Ishikawa (cell line): ENCODE measurements at regions not wholly inside any gene's neighbourhood (a gene's known extent, or its start where the extent isn't known, plus 50 kb on each side); places are given as distances from the start of the nearest gene placed in this dataset.
A peak's percentile ranks its signal among the peaks of the same experiment; 100 is the strongest.

Source experiments
- CEBPB ChIP-seq: IDR thresholded peaks from 2 replicates; pipeline ENCODE4 v1.6.1; 2012
- CREB1 ChIP-seq: IDR thresholded peaks from 2 replicates; pipeline ENCODE4 v1.6.1; 2012; ENCODE audit warnings: low read depth
- EGR1 ChIP-seq: IDR thresholded peaks from 2 replicates; pipeline ENCODE4 v1.6.1; 2012
- EP300 ChIP-seq: IDR thresholded peaks from 2 replicates; pipeline ENCODE4 v1.6.1; 2012; ENCODE audit warnings: borderline replicate concordance
- FOXM1 ChIP-seq: IDR thresholded peaks from 2 replicates; pipeline ENCODE4 v1.6.1; 2012; ENCODE audit warnings: low read depth, borderline replicate concordance
- MAX ChIP-seq: IDR thresholded peaks from 2 replicates; pipeline ENCODE4 v1.6.1; 2012
- NFIC ChIP-seq: IDR thresholded peaks from 2 replicates; pipeline ENCODE4 v1.6.1; 2012
- RAD21 ChIP-seq: IDR thresholded peaks from 2 replicates; pipeline ENCODE4 v1.6.1; 2012; ENCODE audit warnings: low read depth
- TAF1 ChIP-seq: IDR thresholded peaks from 2 replicates; pipeline ENCODE4 v1.6.1; 2012; ENCODE audit warnings: low read depth, mild to moderate bottlenecking
- TCF12 ChIP-seq: IDR thresholded peaks from 2 replicates; pipeline ENCODE4 v1.6.1; 2012; ENCODE audit warnings: low read depth
- ZBTB7A ChIP-seq: IDR thresholded peaks from 2 replicates; pipeline ENCODE4 v1.6.1; 2012; ENCODE audit warnings: low read depth
- TF ChIP-seq, protein P1 (sequence below): IDR thresholded peaks from 2 replicates; pipeline ENCODE4 v1.6.1; 2012
- TF ChIP-seq, protein P2 (sequence below): IDR thresholded peaks from 2 replicates; pipeline ENCODE4 v1.6.1; 2012; ENCODE audit warnings: low read depth, mild to moderate bottlenecking

DNA sequence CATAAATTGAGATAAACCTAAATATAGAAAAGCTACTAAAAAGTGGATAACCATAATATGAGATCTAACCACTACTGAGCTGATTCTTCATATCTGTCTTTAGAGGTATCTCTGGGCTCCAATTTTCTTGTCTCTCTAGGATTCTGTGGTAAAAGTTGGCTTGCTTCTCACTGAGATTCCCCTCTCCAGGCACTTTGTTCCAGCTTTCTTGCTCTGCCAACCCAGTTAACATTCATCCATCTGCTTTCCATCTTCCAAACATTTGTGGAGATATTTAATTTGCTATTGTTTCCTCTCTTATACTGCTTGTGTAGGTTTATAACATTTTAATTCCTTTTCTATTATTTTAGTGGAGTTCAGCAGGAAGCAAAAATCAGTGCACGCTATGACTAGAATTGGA lies 97.6 kb upstream of the LMCD1 start:
- no peak for TF ChIP-seq MAX
- no peak for TF ChIP-seq TCF12
- TF ChIP-seq, protein P1, sequence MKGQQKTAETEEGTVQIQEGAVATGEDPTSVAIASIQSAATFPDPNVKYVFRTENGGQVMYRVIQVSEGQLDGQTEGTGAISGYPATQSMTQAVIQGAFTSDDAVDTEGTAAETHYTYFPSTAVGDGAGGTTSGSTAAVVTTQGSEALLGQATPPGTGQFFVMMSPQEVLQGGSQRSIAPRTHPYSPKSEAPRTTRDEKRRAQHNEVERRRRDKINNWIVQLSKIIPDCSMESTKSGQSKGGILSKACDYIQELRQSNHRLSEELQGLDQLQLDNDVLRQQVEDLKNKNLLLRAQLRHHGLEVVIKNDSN: no peak

DNA sequence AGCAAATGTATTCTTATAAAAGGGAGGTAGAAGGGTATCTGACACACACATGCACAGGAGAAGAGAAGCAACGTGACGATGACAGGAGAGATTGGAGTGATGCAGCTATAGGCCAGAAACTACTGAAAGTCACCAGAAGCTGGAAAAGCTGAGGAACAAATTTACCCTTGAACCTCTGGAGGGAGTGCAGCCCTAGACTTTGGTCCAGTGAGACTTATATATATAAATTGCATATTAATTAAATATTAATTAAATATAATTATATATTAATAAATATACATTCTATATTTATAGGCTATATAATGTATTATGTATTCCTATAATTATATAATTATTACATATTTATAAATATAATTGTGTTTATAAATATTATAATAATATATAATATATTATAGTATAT lies 96.5 kb upstream of the LMCD1 start:
- TF ChIP-seq MAX: no peak
- no peak for TF ChIP-seq ZBTB7A
- TF ChIP-seq NFIC: no peak
- no peak for TF ChIP-seq CREB1
- TF ChIP-seq CEBPB: no peak

DNA sequence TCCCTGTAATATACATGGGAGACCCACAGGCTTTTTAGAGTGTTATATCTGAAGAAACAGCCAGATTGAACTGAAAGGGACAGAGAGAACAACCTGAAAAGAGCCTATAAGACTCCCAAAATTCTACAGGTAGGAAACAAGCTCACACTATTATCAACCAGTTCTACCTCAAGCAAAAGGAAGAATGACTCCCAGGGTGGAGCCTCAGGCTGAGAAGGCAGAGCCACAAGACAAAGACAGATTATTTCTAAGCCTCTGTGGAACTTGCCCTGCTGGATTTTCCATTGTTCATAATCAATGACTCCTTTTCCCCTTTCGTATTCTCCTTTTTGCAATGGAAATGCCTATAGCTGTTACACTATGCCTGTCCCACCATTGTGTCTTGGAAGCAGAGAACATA lies 95.1 kb upstream of the LMCD1 start:
- no peak for TF ChIP-seq EP300

DNA sequence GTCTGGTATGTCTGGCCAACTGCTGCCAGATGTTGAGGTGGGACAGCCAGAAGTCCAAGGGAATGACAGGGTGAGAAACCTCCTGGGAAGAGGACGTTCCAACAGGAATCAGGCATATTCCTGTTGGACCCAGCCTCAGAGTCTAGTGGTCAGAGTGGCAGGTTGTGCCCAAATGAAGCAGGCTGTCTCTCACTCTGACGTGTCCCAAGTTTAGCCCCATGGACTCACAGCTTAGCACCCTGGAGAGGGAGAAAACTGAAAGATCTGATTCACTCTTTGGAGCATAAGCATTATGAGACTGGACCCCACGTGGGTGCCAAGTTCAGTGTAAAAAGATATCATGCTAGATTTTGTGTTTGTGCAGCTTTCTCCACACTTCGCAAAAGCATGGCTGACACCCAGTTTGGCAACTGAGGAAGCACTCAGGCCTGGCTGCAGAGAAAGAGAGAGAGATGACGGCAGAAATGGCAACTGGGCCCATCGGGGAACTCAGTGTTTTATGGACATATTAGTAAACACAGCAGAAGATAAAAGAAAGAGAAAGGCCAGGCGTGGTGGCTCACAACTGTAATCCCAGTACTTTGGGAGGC lies 88.2 kb upstream of the LMCD1 start:
- TF ChIP-seq TCF12: no peak
- TF ChIP-seq, protein P2, sequence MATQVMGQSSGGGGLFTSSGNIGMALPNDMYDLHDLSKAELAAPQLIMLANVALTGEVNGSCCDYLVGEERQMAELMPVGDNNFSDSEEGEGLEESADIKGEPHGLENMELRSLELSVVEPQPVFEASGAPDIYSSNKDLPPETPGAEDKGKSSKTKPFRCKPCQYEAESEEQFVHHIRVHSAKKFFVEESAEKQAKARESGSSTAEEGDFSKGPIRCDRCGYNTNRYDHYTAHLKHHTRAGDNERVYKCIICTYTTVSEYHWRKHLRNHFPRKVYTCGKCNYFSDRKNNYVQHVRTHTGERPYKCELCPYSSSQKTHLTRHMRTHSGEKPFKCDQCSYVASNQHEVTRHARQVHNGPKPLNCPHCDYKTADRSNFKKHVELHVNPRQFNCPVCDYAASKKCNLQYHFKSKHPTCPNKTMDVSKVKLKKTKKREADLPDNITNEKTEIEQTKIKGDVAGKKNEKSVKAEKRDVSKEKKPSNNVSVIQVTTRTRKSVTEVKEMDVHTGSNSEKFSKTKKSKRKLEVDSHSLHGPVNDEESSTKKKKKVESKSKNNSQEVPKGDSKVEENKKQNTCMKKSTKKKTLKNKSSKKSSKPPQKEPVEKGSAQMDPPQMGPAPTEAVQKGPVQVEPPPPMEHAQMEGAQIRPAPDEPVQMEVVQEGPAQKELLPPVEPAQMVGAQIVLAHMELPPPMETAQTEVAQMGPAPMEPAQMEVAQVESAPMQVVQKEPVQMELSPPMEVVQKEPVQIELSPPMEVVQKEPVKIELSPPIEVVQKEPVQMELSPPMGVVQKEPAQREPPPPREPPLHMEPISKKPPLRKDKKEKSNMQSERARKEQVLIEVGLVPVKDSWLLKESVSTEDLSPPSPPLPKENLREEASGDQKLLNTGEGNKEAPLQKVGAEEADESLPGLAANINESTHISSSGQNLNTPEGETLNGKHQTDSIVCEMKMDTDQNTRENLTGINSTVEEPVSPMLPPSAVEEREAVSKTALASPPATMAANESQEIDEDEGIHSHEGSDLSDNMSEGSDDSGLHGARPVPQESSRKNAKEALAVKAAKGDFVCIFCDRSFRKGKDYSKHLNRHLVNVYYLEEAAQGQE: no peak
- no peak for TF ChIP-seq CREB1

DNA sequence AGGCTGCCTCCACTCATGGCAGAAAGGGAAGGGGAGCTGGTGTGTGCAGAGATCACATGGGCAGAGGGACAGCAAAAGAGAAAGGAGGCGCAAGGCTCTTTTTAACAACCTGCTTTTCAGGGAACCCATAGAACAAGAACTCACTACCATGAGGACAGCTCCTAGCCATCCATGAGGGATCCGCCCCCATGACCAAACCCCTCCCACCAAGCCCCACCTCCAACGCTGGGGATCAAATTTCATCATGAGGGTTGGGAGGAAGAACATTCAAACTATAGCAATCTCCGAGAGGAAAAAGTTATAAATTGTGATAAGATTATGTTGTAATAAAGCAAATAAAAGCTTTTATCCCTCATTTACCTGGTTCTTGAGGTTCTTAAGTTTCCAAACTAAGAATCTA lies 84.7 kb upstream of the LMCD1 start:
- TF ChIP-seq FOXM1 (no peak), TCF12 (no peak)
- TF ChIP-seq, protein P2: 0 out of 2 replicates have a peak, but pooled peaks have one; percentile 40

DNA sequence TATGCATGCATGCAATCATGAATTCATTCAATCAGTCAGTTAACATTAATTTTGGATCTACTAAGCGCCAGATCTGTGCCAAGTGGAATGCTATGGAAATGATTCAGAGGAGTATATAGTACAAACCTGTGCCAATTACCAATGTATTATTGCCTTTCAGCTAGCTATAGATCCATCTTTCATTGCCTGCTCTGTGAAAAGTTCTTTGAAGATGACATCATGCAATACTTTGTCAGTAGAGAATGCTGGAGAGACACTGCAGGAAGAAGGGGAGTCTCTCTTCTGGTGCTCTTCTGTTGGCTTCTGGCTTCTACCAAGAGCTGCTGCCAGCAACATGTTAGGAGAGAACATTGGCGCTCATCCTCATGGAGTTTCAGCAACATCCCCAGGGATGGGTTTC lies 81.0 kb upstream of the LMCD1 start:
- no peak for TF ChIP-seq TCF12

DNA sequence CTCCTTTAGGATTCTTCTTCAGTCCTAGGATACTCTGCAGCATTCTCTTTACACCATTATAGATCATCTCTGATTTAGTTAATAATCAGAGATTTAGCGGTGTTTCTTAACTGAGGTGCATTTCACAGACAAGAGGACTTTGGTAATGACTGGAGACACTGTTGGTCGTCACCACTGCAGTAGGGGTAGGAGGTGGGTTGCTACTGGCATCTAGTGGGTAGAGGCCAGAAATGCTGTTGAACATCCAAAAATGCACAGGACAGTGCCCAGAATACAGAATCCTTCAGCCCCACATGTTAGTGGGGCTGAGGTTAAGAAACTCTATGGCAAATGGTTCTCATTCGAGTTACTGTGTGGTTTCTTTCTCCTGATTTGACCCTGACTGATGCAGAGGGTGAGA lies 80.4 kb upstream of the LMCD1 start:
- TF ChIP-seq TAF1: no peak
- no peak for TF ChIP-seq ZBTB7A
- TF ChIP-seq RAD21: peak; percentile 33; the same call in 1 of the 2 replicates

- TF ChIP-seq, protein P2: no peak
- no peak for TF ChIP-seq CREB1
- TF ChIP-seq EGR1: no peak
These were observed 79.9 kb upstream of the LMCD1 start for GRCh38 chr3:8421711-8422110.
